A673 (cell line): ENCODE measurements at regions not wholly inside any gene's neighbourhood (a gene's known extent, or its start where the extent isn't known, plus 50 kb on each side); places are given as distances from the start of the nearest gene placed in this dataset.

ENCODE experiments used
- BruUV-seq: library from RNA; stranded (reverse); fragments of 400-500 nt; replicated peaks from 2 replicates; lab custom pipeline; 2021; lab: Mats Ljungman, UMichigan
- CTCF ChIA-PET: fragments of 300-600 bp; sonication (Branson Sonifier 250); formaldehyde crosslinking; loops from one replicate; lab custom pipeline; 2022; ENCODE audit warnings: antibody characterized with exemption; lab: Charles Lee
- POLR2A ChIA-PET: fragments of 300-600 bp; sonication (Branson Sonifier 250); formaldehyde crosslinking; loops from one replicate; lab custom pipeline; 2022; ENCODE audit warnings: antibody characterized with exemption; ENCODE audit not compliant: low non-redundant PET; lab: Charles Lee
- DNase-seq: peaks from one replicate; pipeline ENCODE4 v3.0.0-alpha.2; 2015; ENCODE audit warnings: low spot score
- H3K27ac ChIP-seq: fragments of 200-600 bp; sonication (generic); 2 replicates; pipeline ENCODE4 v1.5.1; 2016; ENCODE audit warnings: mixed run types, low read depth, mild to moderate bottlenecking, mixed read lengths, antibody characterized with exemption, low read length; ENCODE audit not compliant: poor library complexity, severe bottlenecking
- H3K27me3 ChIP-seq: fragments of 200-600 bp; sonication (generic); replicated peaks from 2 replicates; pipeline ENCODE4 v1.6.1; 2017; ENCODE audit warnings: mixed run types, low read depth, mild to moderate bottlenecking, mixed read lengths, antibody characterized with exemption, low read length; ENCODE audit not compliant: insufficient read depth, poor library complexity
- H3K36me3 ChIP-seq: fragments of 200-600 bp; sonication (generic); 2 replicates; pipeline ENCODE4 v1.6.1; 2016; ENCODE audit warnings: mixed run types, mild to moderate bottlenecking, mixed read lengths, antibody characterized with exemption, low read length; ENCODE audit not compliant: insufficient read depth, poor library complexity, severe bottlenecking
- H3K4me1 ChIP-seq: fragments of 200-600 bp; sonication (generic); 2 replicates; pipeline ENCODE4 v1.6.1; 2017; ENCODE audit warnings: mixed run types, mild to moderate bottlenecking, mixed read lengths, antibody characterized with exemption, low read length; ENCODE audit not compliant: insufficient read depth, poor library complexity, severe bottlenecking
- H3K4me3 ChIP-seq: fragments of 200-600 bp; sonication (generic); 2 replicates; pipeline ENCODE4 v1.5.1; 2016; ENCODE audit warnings: low read depth, mixed run types, mild to moderate bottlenecking, mixed read lengths, low read length; ENCODE audit not compliant: poor library complexity, severe bottlenecking
- H3K9me3 ChIP-seq: fragments of 200-600 bp; sonication (generic); 2 replicates; pipeline ENCODE4 v1.6.1; 2016; ENCODE audit warnings: mixed run types, low read depth, mild to moderate bottlenecking, mixed read lengths, antibody characterized with exemption, low read length; ENCODE audit not compliant: poor library complexity, severe bottlenecking
- CTCF ChIP-seq: fragments of 300-800, 200-600 bp; sonication (generic); conservative IDR thresholded peaks from 2 replicates; pipeline ENCODE4 v1.5.1; 2017; ENCODE audit warnings: low read depth, mild to moderate bottlenecking, antibody characterized with exemption, low read length, moderate library complexity, mixed read lengths
- EZH2 ChIP-seq: fragments of 200-600 bp; sonication (generic); IDR thresholded peaks from 2 replicates; pipeline ENCODE4 v1.6.1; 2017; ENCODE audit warnings: borderline replicate concordance, low read depth, mild to moderate bottlenecking, mixed read lengths, antibody characterized with exemption, low read length; ENCODE audit not compliant: poor library complexity, severe bottlenecking
- intact Hi-C: fragments of 100-400 bp; cut with micrococcal nuclease; formaldehyde crosslinking; loops from one replicate; pipeline ENCODE4 v1.10.0; 2022; ENCODE audit not compliant: unreplicated experiment

DNA sequence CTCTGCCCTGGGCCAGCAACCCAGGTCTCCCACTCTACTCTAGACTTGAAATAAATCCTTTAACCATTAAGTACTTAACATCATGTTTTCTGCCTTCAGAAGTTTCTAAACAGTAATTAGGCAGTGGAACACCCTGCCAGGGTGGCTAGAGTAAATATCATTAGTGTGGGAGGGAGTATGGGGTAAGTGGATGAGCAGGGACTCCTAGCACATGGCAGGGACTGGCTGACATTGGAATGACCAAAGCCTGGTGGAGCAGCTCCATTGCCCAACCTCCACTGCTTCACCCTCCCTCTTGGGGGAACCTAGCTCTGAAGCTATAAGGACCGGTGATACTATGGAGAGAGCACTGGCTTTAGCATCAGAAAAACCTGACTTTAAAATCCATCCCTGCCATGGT lies 167.1 kb downstream of the MAFB start:
- peaks cover 3% of the 10 kb centered on the region for H3K27me3 ChIP-seq
- intact Hi-C loops = no loop called here
- no peaks in the 10 kb centered on the region for H3K36me3 ChIP-seq
- no peaks in the 10 kb centered on the region for H3K9me3 ChIP-seq
- ChIA-PET POLR2A (no interaction called here), CTCF (no interaction called here)
- DNase-seq = no peak
- no peak for TF ChIP-seq EZH2
- TF ChIP-seq CTCF = no peak
- H3K27ac ChIP-seq = no peak overlapping the region
- no peak overlapping the region for H3K4me3 ChIP-seq
- H3K4me1 ChIP-seq = no peaks in the 10 kb centered on the region
- BruUV-seq = no TSS peak

DNA sequence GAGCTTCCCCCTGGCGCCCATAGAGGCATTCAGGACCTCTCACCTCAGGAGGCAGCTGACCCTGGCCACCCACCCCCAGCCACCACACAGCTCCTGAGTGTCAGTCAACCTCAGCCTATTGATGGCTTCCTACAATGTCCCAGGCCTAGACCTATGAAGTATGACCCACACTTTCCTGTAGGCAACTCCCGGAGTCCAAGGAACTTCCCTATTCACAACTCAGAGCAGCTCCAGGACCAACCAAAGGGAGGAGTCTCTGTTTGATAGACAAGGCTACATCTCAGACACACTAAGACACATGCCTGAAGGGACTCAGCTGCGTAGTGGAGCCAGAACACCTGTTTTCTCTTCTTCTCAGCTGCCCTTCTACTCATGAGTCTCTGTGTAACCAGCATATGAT lies 169.1 kb downstream of the MAFB start:
- Histone ChIP-seq H3K9me3 (no peaks in the 10 kb centered on the region), H3K4me1 (no peaks in the 10 kb centered on the region), H3K27me3 (peaks cover 3% of the 10 kb centered on the region), H3K4me3 (no peak overlapping the region), H3K27ac (no peak overlapping the region), H3K36me3 (no peaks in the 10 kb centered on the region)
- TF ChIP-seq CTCF = no peak
- no peak for TF ChIP-seq EZH2
- no TSS peak for BruUV-seq
- CTCF ChIA-PET = no interaction called here
- no peak for DNase-seq
- intact Hi-C loops = no loop called here
- POLR2A ChIA-PET = no interaction called here

DNA sequence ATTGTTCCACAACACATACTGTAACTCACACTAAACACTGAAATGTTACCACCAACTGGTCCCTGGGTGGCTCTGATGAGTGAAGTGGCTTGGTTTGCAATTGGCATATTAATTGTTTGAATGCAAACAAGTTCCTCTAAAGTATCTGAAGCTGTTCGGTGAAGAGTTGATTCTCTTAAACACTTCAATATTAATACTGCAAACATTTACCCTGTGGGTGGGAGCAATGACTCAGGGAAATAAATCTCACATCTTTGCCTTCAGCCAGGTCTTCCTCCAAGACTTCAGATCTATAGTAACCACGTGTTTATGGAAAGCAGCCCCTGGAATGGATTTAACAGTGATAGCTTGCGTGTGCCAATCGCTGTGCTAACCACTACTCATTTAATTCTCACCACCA lies 176.0 kb downstream of the MAFB start:
- no TSS peak for BruUV-seq
- no peak for DNase-seq
- no peak for TF ChIP-seq EZH2
- no peak for TF ChIP-seq CTCF
- H3K36me3 ChIP-seq = no peaks in the 10 kb centered on the region
- H3K4me3 ChIP-seq = no peak overlapping the region
- ChIA-PET CTCF (no interaction called here), POLR2A (no interaction called here)
- intact Hi-C loops = no loop called here
- H3K9me3 ChIP-seq = no peaks in the 10 kb centered on the region
- H3K27me3 ChIP-seq = no peaks in the 10 kb centered on the region
- H3K4me1 ChIP-seq = no peaks in the 10 kb centered on the region
- H3K27ac ChIP-seq = no peak overlapping the region
